Natural killer cell (primary cell): ENCODE measurements at regions not wholly inside any gene's neighbourhood (a gene's known extent, or its start where the extent isn't known, plus 50 kb on each side); places are given as distances from the start of the nearest gene placed in this dataset.

Experiments
- ATAC-seq, 3 donors: fragments of 150-1000 bp in 2 of 3; fragments of 200-7000 bp in 1 of 3; cut with Tn5 transposase; 1 replicate in 1 of 3; 2 replicates in 2 of 3; pipeline ENCODE4 v1.10.0; 2021; ENCODE audit warnings: mild to moderate bottlenecking in 2 of 3, moderate library complexity in 2 of 3
- DNase-seq, 2 donors: peaks; one replicate each; pipeline versions ENCODE4 v3.0.0 to v3.0.0-alpha.2; 2013 to 2021; ENCODE audit warnings: mixed read lengths in 1 of 2
- H3K27ac ChIP-seq: one replicate; pipeline ENCODE4 v1.5.1; 2013; ENCODE audit warnings: mild to moderate bottlenecking, low read length
- H3K27me3 ChIP-seq: one replicate; pipeline ENCODE4 v1.6.1; 2013; ENCODE audit warnings: low read length; ENCODE audit not compliant: control insufficient read depth, insufficient read depth
- H3K36me3 ChIP-seq: one replicate; pipeline ENCODE4 v1.6.1; 2013; ENCODE audit warnings: low read length; ENCODE audit not compliant: control insufficient read depth, insufficient read depth
- H3K4me1 ChIP-seq: one replicate; pipeline ENCODE4 v1.6.1; 2013; ENCODE audit warnings: low read length; ENCODE audit not compliant: control insufficient read depth, insufficient read depth
- H3K4me3 ChIP-seq: one replicate; pipeline ENCODE4 v1.5.1; 2013; ENCODE audit warnings: low read length
- H3K9me3 ChIP-seq: one replicate; pipeline ENCODE4 v1.6.1; 2013; ENCODE audit warnings: low read length; ENCODE audit not compliant: control insufficient read depth, insufficient read depth
- H3K27ac Mint-ChIP-seq, 2 donors: one replicate each; pipeline ENCODE4 v1.8.0; 2022; ENCODE audit warnings: mild to moderate bottlenecking in 2 of 2, mixed read lengths in 2 of 2, moderate library complexity in 1 of 2
- H3K27me3 Mint-ChIP-seq, 2 donors: one replicate each; pipeline ENCODE4 v1.8.0; 2022; ENCODE audit warnings: low read depth in 2 of 2, mixed read lengths in 2 of 2
- H3K36me3 Mint-ChIP-seq: one replicate; pipeline ENCODE4 v1.8.0; 2022; ENCODE audit warnings: mixed read lengths
- H3K4me1 Mint-ChIP-seq, 2 donors: one replicate each; pipeline ENCODE4 v1.8.0; 2022; ENCODE audit warnings: mixed read lengths in 2 of 2
- H3K4me3 Mint-ChIP-seq: one replicate; pipeline ENCODE4 v1.8.0; 2022; ENCODE audit warnings: mild to moderate bottlenecking, moderate library complexity, mixed read lengths
- H3K9me3 Mint-ChIP-seq, 2 donors: one replicate each; pipeline ENCODE4 v1.8.0; 2022; ENCODE audit warnings: mixed read lengths in 2 of 2
- CTCF ChIP-seq: fragments of 200-600 bp; IDR thresholded peaks from one replicate; pipeline ENCODE4 v1.8.0; 2022; ENCODE audit warnings: antibody characterized with exemption
- WGBS: methylation state at CpG from one replicate; pipeline ENCODE4 v1.1.7; 2013; ENCODE audit warnings: missing lambda C conversion rate; ENCODE audit not compliant: insufficient coverage; 5-methylcytosine and 5-hydroxymethylcytosine counted together
- intact Hi-C: fragments of 100-400 bp; cut with micrococcal nuclease; formaldehyde crosslinking; loops from one replicate; pipeline ENCODE4 v1.14.2; 2022

GRCh38 chr16:61471023-61471422 is 565.2 kb downstream of the CDH8 start:
- no peaks in the 10 kb centered on the region for H3K4me1 Mint-ChIP-seq
- intact Hi-C loops, result no loop called here
- H3K9me3 Mint-ChIP-seq, result peaks cover 8 to 25% of the 10 kb centered on the region in 2 donors
- Histone ChIP-seq H3K4me1 (no peaks in the 10 kb centered on the region), H3K36me3 (no peaks in the 10 kb centered on the region), H3K4me3 (no peak overlapping the region), H3K9me3 (peaks cover 19% of the 10 kb centered on the region), H3K27ac (no peak overlapping the region), H3K27me3 (no peaks in the 10 kb centered on the region)
- DNase-seq (no peak), ATAC-seq (no peak)
- no peaks in the 10 kb centered on the region for H3K27me3 Mint-ChIP-seq
- H3K4me3 Mint-ChIP-seq, result no peak overlapping the region
- H3K27ac Mint-ChIP-seq, result no peak overlapping the region
- TF ChIP-seq CTCF, result no peak
- WGBS, result 100% methylated on average over 1 of the region's 2 CpGs
- no peaks in the 10 kb centered on the region for H3K36me3 Mint-ChIP-seq

GRCh38 chr16:61465285-61465684 is 571.0 kb downstream of the CDH8 start:
- Mint-ChIP-seq H3K36me3 (no peaks in the 10 kb centered on the region), H3K4me3 (no peak overlapping the region), H3K9me3 (peaks cover 13 to 27% of the 10 kb centered on the region in 2 donors)

GRCh38 chr16:61460020-61460419 is 576.2 kb downstream of the CDH8 start:
- Histone ChIP-seq H3K36me3 (no peaks in the 10 kb centered on the region), H3K4me1 (no peaks in the 10 kb centered on the region), H3K9me3 (peaks cover 13% of the 10 kb centered on the region), H3K27ac (no peak overlapping the region), H3K27me3 (no peaks in the 10 kb centered on the region), H3K4me3 (no peak overlapping the region)
- DNase-seq (no peak), ATAC-seq (no peak)
- Mint-ChIP-seq H3K27ac (no peak overlapping the region), H3K4me1 (no peaks in the 10 kb centered on the region), H3K36me3 (no peaks in the 10 kb centered on the region), H3K27me3 (no peaks in the 10 kb centered on the region), H3K9me3 (peaks cover 17 to 22% of the 10 kb centered on the region in 2 donors), H3K4me3 (no peak overlapping the region)
- 57% methylated on average over 2 of the region's 3 CpGs for WGBS
- no peak for TF ChIP-seq CTCF
- intact Hi-C loops, result no loop called here

More at GRCh38 chr16:61465285-61465684, 571.0 kb downstream of the CDH8 start:
- H3K4me1 ChIP-seq, result no peaks in the 10 kb centered on the region
- Mint-ChIP-seq H3K4me1 (no peaks in the 10 kb centered on the region), H3K27me3 (no peaks in the 10 kb centered on the region), H3K27ac (no peak overlapping the region)
- H3K36me3 ChIP-seq, result no peaks in the 10 kb centered on the region
- ATAC-seq, result no peak
- no peak for DNase-seq
- TF ChIP-seq CTCF, result no peak
- intact Hi-C loops, result no loop called here
- H3K4me3 ChIP-seq, result no peak overlapping the region
- WGBS, result 91% methylated on average over 3 of the region's 3 CpGs
- H3K9me3 ChIP-seq, result no peaks in the 10 kb centered on the region
- no peak overlapping the region for H3K27ac ChIP-seq
- H3K27me3 ChIP-seq, result no peaks in the 10 kb centered on the region

GRCh38 chr16:61435346-61435745 is 600.9 kb downstream of the CDH8 start:
- peaks cover 2% of the 10 kb centered on the region for H3K9me3 ChIP-seq
- 59% methylated on average over 2 of the region's 2 CpGs for WGBS
- H3K4me3 Mint-ChIP-seq, result no peak overlapping the region
- H3K27ac Mint-ChIP-seq, result no peak overlapping the region
- no peak for TF ChIP-seq CTCF
- peaks cover 10 to 14% of the 10 kb centered on the region in 2 donors for H3K9me3 Mint-ChIP-seq
- H3K4me3 ChIP-seq, result no peak overlapping the region
- H3K27me3 Mint-ChIP-seq, result no peaks in the 10 kb centered on the region
- H3K27me3 ChIP-seq, result no peaks in the 10 kb centered on the region
- H3K27ac ChIP-seq, result no peak overlapping the region
- DNase-seq, result no peak
- H3K4me1 Mint-ChIP-seq, result no peaks in the 10 kb centered on the region
- H3K36me3 ChIP-seq, result no peaks in the 10 kb centered on the region
- peaks cover 7% of the 10 kb centered on the region for H3K36me3 Mint-ChIP-seq
- intact Hi-C loops, result no loop called here
- ATAC-seq, result no peak
- no peaks in the 10 kb centered on the region for H3K4me1 ChIP-seq
